ENCODE measurements at regions not wholly inside any gene's neighbourhood (a gene's known extent, or its start where the extent isn't known, plus 50 kb on each side); places are given as distances from the start of the nearest gene placed in this dataset.
A peak's percentile ranks its signal among the peaks of the same experiment; 100 is the strongest.

DNA sequence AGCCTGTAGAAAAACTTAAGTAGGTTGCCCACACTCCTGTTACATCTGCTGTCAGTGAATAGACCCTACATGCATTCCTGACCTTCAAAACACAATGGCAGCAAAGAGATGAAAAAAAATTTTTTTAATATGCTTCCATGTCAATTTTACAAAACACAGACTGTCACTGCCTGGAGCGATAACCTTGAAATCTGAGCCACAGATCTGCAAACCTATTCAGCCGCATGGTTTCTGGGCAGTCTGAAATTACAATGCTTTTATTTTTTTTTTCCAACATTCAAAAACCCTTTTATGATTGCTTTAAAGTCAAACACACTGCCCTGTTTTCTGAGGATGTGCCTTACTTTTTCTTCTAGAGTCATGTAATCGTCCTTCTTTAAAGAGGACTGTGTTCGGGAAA is 264.9 kb upstream of the PUDP start:
- H3K4me1 ChIP-seq (ENCODE audit: control insufficient read depth, insufficient read depth, low read length, unreplicated experiment): no peaks in the 10 kb centered on the region

DNA sequence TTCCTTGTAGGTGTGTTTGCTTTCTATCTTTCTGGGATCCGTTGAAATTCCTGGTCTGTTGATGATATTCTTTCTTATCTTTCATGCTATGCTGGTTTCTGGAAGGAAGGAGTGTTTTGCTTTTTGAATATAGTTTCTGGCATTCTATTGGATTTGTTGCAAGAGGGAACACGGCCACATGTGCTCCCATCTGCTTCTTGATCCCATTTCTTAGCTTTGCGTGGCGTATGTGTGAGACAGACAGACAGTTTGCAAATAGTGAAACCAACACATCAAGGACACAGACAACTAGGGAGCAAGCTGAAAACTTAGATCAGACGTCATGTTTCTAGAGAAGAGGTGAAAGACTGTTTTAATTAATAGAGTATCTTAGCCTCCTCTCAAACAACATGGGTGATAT is 261.9 kb upstream of the PUDP start:
- Histone ChIP-seq H2AFZ (ENCODE audit: low read length, unreplicated experiment) (no peak overlapping the region), H3K4me1 (ENCODE audit: control insufficient read depth, insufficient read depth, low read length, unreplicated experiment) (no peaks in the 10 kb centered on the region), H3K79me2 (ENCODE audit: control insufficient read depth, insufficient read depth, low read length, unreplicated experiment) (no peaks in the 10 kb centered on the region), H3K36me3 (ENCODE audit: insufficient read depth, low read length) (no peaks in the 10 kb centered on the region), H3K27me3 (ENCODE audit: insufficient read depth, low read length) (no peaks in the 10 kb centered on the region), H3K4me3 (ENCODE audit: low read depth, low read length) (no peak overlapping the region), H3K27ac (ENCODE audit: low read depth, low read length) (no peak overlapping the region)

More for the DNA sequence above, 264.9 kb upstream of the PUDP start:
- no peak overlapping the region for H2AFZ ChIP-seq (ENCODE audit: low read length, unreplicated experiment)
- H3K36me3 ChIP-seq (ENCODE audit: insufficient read depth, low read length): no peaks in the 10 kb centered on the region
- H3K27ac ChIP-seq (ENCODE audit: low read depth, low read length): no peak overlapping the region
- H3K4me3 ChIP-seq (ENCODE audit: low read depth, low read length): no peak overlapping the region
- no peaks in the 10 kb centered on the region for H3K27me3 ChIP-seq (ENCODE audit: insufficient read depth, low read length)
- no peaks in the 10 kb centered on the region for H3K79me2 ChIP-seq (ENCODE audit: control insufficient read depth, insufficient read depth, low read length, unreplicated experiment)

DNA sequence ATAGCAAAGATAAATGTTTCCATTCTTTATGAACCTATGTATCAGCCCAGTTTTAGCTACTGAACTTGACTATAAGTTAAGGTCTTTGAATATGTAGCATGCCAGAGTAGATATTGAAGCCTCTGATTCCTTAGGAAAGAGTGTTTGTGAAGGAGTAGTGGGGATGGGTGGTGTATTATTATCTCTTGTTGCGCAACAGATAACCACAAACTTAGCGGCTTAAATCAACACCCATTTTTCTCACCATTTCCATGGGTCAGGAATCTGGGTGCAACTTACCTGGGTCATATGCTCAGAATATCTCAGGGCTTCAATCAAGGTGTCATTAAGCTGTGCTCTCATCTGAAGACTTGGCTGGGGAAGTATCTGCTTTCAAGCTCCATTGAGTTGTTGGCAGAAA is 251.4 kb upstream of the PUDP start:
- H3K36me3 ChIP-seq (ENCODE audit: insufficient read depth, low read length): no peaks in the 10 kb centered on the region
- H3K4me1 ChIP-seq (ENCODE audit: control insufficient read depth, insufficient read depth, low read length, unreplicated experiment): no peaks in the 10 kb centered on the region
- no peak overlapping the region for H2AFZ ChIP-seq (ENCODE audit: low read length, unreplicated experiment)
- H3K27ac ChIP-seq (ENCODE audit: low read depth, low read length): no peak overlapping the region
- no peaks in the 10 kb centered on the region for H3K27me3 ChIP-seq (ENCODE audit: insufficient read depth, low read length)
- no peak overlapping the region for H3K4me3 ChIP-seq (ENCODE audit: low read depth, low read length)
- H3K79me2 ChIP-seq (ENCODE audit: control insufficient read depth, insufficient read depth, low read length, unreplicated experiment): no peaks in the 10 kb centered on the region

DNA sequence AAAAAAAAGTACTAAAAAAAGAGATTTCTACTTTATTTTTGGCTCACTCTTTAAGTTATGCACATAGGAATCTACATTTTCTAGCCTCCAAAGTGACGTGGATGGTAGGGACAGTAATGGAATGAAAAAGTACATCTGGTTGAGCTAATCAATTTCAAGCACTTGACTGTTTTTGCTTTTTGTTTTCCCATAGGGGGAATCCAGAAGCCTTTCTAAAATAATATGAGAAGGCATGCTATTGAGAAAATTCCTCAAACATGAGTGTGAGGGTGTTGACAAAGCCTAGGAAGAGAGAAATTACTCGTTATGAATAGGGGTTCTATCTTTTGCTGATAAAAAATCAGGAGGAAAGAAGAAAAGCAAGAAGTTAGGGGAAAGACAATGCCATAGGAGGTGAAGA is 242.5 kb upstream of the PUDP start:
- Histone ChIP-seq H2AFZ (ENCODE audit: low read length, unreplicated experiment) (no peak overlapping the region), H3K4me3 (ENCODE audit: low read depth, low read length) (no peak overlapping the region), H3K27ac (ENCODE audit: low read depth, low read length) (peak overlapping the region; percentile 74), H3K4me1 (ENCODE audit: control insufficient read depth, insufficient read depth, low read length, unreplicated experiment) (peaks cover 24% of the 10 kb centered on the region), H3K79me2 (ENCODE audit: control insufficient read depth, insufficient read depth, low read length, unreplicated experiment) (no peaks in the 10 kb centered on the region), H3K36me3 (ENCODE audit: insufficient read depth, low read length) (no peaks in the 10 kb centered on the region), H3K27me3 (ENCODE audit: insufficient read depth, low read length) (no peaks in the 10 kb centered on the region)

DNA sequence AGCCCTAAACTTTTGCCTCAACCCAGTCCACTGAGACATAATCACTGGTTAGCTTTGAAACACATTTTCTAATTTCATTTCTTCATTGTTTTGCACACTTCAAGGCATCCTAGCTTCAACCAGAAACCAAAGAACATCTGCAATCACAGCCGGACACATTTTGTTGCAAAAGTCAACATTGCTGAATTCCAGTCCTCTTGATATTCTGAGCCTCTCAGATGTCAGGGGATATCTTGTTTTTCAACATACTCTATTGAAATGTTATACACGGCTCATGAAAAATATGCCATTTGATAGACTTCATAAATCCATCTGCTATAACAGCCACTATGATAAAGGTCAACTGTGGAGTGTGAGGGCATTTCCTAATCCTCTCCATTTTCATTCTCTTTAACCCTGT is 241.6 kb upstream of the PUDP start:
- H3K4me1 ChIP-seq (ENCODE audit: control insufficient read depth, insufficient read depth, low read length, unreplicated experiment): peaks cover 24% of the 10 kb centered on the region
- no peaks in the 10 kb centered on the region for H3K79me2 ChIP-seq (ENCODE audit: control insufficient read depth, insufficient read depth, low read length, unreplicated experiment)
- peak overlapping the region; percentile 74 for H3K27ac ChIP-seq (ENCODE audit: low read depth, low read length)
- H3K27me3 ChIP-seq (ENCODE audit: insufficient read depth, low read length): no peaks in the 10 kb centered on the region
- no peaks in the 10 kb centered on the region for H3K36me3 ChIP-seq (ENCODE audit: insufficient read depth, low read length)
- H3K4me3 ChIP-seq (ENCODE audit: low read depth, low read length): no peak overlapping the region
- peak overlapping the region; percentile 25 for H2AFZ ChIP-seq (ENCODE audit: low read length, unreplicated experiment)

DNA sequence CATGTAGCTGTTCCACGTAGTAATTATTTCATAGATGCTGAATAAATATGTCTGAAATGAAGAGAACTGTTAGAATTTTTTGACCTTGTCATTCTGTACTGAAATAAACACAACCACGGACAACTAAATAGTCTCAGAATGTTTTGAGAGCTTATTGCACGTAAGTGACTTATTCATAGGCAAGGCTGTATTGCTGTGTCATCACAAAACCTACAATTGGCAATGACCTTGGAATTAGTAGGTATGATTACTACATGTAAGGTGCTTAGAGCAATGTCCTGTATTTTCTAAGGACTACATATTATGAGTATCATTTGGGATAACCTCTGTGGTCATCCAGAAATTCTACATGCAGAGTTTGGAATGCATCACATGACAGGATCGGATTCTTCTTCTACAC is 237.2 kb upstream of the PUDP start:
- peaks cover 14% of the 10 kb centered on the region for H3K4me1 ChIP-seq (ENCODE audit: control insufficient read depth, insufficient read depth, low read length, unreplicated experiment)

DNA sequence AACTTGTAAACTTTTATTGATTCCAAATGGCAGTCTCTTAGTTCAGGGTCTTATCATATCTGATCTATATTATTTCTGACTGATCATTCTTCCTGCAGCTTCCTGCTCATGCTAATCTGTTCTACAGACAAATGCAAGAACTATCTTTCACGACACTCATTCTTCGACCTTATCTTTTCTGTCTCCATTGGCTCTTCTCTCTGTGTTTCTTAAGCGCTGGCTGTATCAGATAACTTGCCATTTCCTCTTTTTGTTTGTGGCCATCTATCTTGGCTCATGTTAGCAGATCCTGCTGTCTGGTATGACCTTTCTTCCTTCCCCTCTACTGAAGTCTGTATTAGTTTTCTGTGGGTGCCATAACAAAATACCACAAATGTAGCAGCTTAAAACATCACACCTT is 230.5 kb upstream of the PUDP start:
- no peaks in the 10 kb centered on the region for H3K27me3 ChIP-seq (ENCODE audit: insufficient read depth, low read length)
- H3K4me3 ChIP-seq (ENCODE audit: low read depth, low read length): no peak overlapping the region

More for the DNA sequence above, 237.2 kb upstream of the PUDP start:
- H3K27me3 ChIP-seq (ENCODE audit: insufficient read depth, low read length): no peaks in the 10 kb centered on the region
- no peak overlapping the region for H3K27ac ChIP-seq (ENCODE audit: low read depth, low read length)
- H3K4me3 ChIP-seq (ENCODE audit: low read depth, low read length): no peak overlapping the region
- H2AFZ ChIP-seq (ENCODE audit: low read length, unreplicated experiment): no peak overlapping the region
- H3K79me2 ChIP-seq (ENCODE audit: control insufficient read depth, insufficient read depth, low read length, unreplicated experiment): no peaks in the 10 kb centered on the region
- no peaks in the 10 kb centered on the region for H3K36me3 ChIP-seq (ENCODE audit: insufficient read depth, low read length)

DNA sequence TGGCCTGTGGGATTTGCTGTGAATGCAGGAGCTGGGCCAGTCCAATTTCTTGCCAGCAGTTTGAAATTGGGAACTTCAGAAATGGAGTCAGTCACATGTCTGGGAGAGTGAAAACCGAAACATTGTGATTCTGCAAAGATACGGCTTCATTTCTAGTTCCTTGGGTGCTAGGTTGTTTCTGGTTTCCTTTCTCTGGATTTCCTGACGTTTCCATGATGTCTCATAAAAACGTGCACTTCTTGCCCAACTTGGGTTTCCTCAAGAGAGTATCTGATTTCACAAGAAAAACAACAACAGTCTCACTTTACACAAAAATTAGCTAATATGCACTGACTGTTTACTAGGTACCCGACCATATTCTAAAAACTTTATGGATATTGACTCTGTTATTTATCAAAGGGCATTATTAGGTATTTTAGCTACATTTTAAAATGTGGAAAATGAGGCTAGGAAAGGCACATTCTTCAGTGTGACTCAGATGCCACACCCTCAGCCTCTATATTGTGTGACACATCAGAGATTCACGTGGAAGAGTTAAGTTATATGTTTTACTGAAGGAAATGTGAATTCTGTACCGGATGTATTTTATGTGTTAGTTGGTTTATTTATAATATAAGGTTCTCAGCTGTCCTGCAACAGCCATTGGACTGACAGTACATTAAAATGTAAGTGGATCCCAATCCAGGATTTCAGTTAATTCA is 225.0 kb upstream of the PUDP start:
- Histone ChIP-seq H3K79me2 (ENCODE audit: control insufficient read depth, insufficient read depth, low read length, unreplicated experiment) (no peaks in the 10 kb centered on the region), H2AFZ (ENCODE audit: low read length, unreplicated experiment) (peak overlapping the region; percentile 88), H3K36me3 (ENCODE audit: insufficient read depth, low read length) (0 out of 2 replicates have a peak, but pooled peaks cover 4% of the 10 kb centered on the region), H3K4me3 (ENCODE audit: low read depth, low read length) (peak overlapping the region; percentile 55), H3K27ac (ENCODE audit: low read depth, low read length) (peak overlapping the region; percentile 100), H3K27me3 (ENCODE audit: insufficient read depth, low read length) (no peaks in the 10 kb centered on the region), H3K4me1 (ENCODE audit: control insufficient read depth, insufficient read depth, low read length, unreplicated experiment) (peaks cover 36% of the 10 kb centered on the region)

More for the DNA sequence above, 230.5 kb upstream of the PUDP start:
- H3K36me3 ChIP-seq (ENCODE audit: insufficient read depth, low read length): no peaks in the 10 kb centered on the region
- H2AFZ ChIP-seq (ENCODE audit: low read length, unreplicated experiment): no peak overlapping the region
- H3K4me1 ChIP-seq (ENCODE audit: control insufficient read depth, insufficient read depth, low read length, unreplicated experiment): peaks cover 21% of the 10 kb centered on the region
- H3K79me2 ChIP-seq (ENCODE audit: control insufficient read depth, insufficient read depth, low read length, unreplicated experiment): no peaks in the 10 kb centered on the region
- peak overlapping the region; percentile 24; the same call in 1 of the 2 replicates for H3K27ac ChIP-seq (ENCODE audit: low read depth, low read length)

DNA sequence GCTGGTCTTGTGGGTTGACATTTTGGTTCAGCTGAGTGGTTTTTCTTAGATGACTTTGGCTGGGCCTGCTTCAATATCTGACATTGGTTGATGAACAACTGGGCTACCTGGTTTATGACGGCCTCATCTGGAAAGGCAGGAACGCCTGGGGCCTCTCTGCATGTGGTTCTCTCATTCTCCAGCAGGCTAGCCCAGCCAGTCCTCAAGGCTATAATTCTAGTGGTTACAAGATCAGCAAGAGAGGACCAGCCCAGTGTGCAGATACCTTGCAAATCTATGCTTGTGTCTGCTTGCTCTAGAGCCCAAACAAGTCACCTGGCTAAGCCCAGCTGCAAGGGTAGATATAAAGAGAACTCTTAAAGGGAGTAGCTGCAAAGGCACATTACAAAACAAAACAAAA is 214.2 kb upstream of the PUDP start:
- H3K27ac ChIP-seq (ENCODE audit: low read depth, low read length): no peak overlapping the region
- no peaks in the 10 kb centered on the region for H3K79me2 ChIP-seq (ENCODE audit: control insufficient read depth, insufficient read depth, low read length, unreplicated experiment)

DNA sequence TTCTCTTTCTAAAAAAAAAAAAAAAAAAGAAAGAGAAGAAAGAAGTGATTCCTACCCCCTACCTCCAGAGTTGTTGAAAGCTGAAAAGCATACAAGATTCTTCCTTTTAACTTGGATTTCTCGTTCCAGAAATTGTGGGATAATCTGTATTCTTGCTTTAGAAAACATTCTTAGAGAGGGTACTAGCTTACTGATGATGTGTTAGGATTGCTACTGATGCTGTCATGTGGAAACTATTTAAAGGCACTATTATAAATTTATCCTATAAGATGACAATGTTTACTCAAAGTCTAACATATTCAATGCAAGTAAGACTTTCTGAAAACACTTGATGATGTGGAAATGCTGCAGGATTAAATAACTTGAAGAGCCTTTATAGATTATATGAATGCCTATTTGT is 204.0 kb upstream of the PUDP start:
- no peak overlapping the region for H2AFZ ChIP-seq (ENCODE audit: low read length, unreplicated experiment)
- no peak overlapping the region for H3K27ac ChIP-seq (ENCODE audit: low read depth, low read length)
- no peaks in the 10 kb centered on the region for H3K27me3 ChIP-seq (ENCODE audit: insufficient read depth, low read length)
- H3K36me3 ChIP-seq (ENCODE audit: insufficient read depth, low read length): 0 out of 2 replicates have a peak, but pooled peaks cover 4% of the 10 kb centered on the region
- no peak overlapping the region for H3K4me3 ChIP-seq (ENCODE audit: low read depth, low read length)
- peaks cover 11% of the 10 kb centered on the region for H3K4me1 ChIP-seq (ENCODE audit: control insufficient read depth, insufficient read depth, low read length, unreplicated experiment)
- H3K79me2 ChIP-seq (ENCODE audit: control insufficient read depth, insufficient read depth, low read length, unreplicated experiment): no peaks in the 10 kb centered on the region

More for the DNA sequence above, 214.2 kb upstream of the PUDP start:
- H2AFZ ChIP-seq (ENCODE audit: low read length, unreplicated experiment): no peak overlapping the region
- H3K27me3 ChIP-seq (ENCODE audit: insufficient read depth, low read length): no peaks in the 10 kb centered on the region
- no peak overlapping the region for H3K4me3 ChIP-seq (ENCODE audit: low read depth, low read length)
- H3K4me1 ChIP-seq (ENCODE audit: control insufficient read depth, insufficient read depth, low read length, unreplicated experiment): no peaks in the 10 kb centered on the region
- H3K36me3 ChIP-seq (ENCODE audit: insufficient read depth, low read length): no peaks in the 10 kb centered on the region

DNA sequence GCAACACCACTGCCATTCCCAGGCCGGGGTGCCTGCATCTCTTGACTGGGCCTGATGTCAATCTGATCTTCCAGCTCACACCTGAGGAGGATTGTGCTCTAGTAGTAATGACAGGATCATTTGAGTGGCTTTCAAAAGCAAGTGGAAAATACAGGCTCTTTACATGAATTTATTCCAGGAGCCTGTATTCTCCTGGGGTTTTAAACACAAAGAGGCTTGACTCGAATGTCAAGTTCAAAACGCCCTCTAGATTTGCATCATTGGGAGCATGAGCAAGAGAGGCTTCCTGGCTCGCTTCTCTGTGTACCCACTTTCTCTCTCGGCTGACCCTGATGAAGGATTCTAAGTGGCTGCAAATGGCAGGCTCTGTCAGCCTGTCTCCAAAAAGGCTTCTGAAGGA is 199.5 kb upstream of the PUDP start:
- Histone ChIP-seq H2AFZ (ENCODE audit: low read length, unreplicated experiment) (no peak overlapping the region), H3K4me1 (ENCODE audit: control insufficient read depth, insufficient read depth, low read length, unreplicated experiment) (peaks cover 23% of the 10 kb centered on the region), H3K27ac (ENCODE audit: low read depth, low read length) (no peak overlapping the region), H3K36me3 (ENCODE audit: insufficient read depth, low read length) (0 out of 2 replicates have a peak, but pooled peaks cover 4% of the 10 kb centered on the region), H3K79me2 (ENCODE audit: control insufficient read depth, insufficient read depth, low read length, unreplicated experiment) (no peaks in the 10 kb centered on the region), H3K4me3 (ENCODE audit: low read depth, low read length) (no peak overlapping the region), H3K27me3 (ENCODE audit: insufficient read depth, low read length) (no peaks in the 10 kb centered on the region)

All from ACC112 (cell line).